ENCODE measurements at regions not wholly inside any gene's neighbourhood (a gene's known extent, or its start where the extent isn't known, plus 50 kb on each side); places are given as distances from the start of the nearest gene placed in this dataset.

DNA sequence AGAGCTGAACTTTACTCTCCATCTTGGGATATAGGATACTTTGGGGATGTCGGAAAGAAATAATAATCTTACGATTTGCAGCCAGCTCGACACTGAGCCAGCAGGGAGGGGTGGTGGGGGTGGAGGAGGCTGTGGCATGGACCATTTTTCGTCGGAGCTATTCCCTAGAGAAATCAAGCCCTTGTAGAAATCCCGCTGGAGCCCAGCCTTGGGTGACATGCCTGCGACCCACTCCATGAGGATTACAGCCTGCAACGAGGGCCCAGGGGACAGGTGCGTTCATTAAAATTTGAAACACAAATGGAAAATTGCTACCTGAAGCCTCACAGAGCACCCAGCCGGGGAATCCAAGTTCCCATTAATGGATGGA is 82.8 kb upstream of the GSE1 start:
- Mint-ChIP-seq H3K27ac (0 out of 7 replicates have a peak overlapping the region, but pooled peaks of 1 of the 3 experiments have one; percentile 8), H3K27me3 (ENCODE audit: low read depth) (peaks cover 2% of the 10 kb centered on the region; the same call in 1 of the 2 replicates), H3K9me3 (no peaks in the 10 kb centered on the region), H3K4me3 (no peak overlapping the region), H3K4me1 (peaks cover 17 to 24% of the 10 kb centered on the region in 2 experiments), H3K36me3 (ENCODE audit: insufficient read depth in 1 of 3, low read depth in 3 of 3) (no peaks in the 10 kb centered on the region; a peak in 1 of 7 replicates)
- DNase-seq: no peak
- H3K9ac ChIP-seq (ENCODE audit: extremely low read depth, insufficient read length, low read length): no peak overlapping the region
- H2BK15ac ChIP-seq (ENCODE audit: low read depth, low read length): no peak overlapping the region
- H3K4me2 ChIP-seq (ENCODE audit: insufficient read depth, insufficient read length, low read length): no peak overlapping the region
- no peak overlapping the region for H2AK5ac ChIP-seq (ENCODE audit: insufficient read length, low read length)
- H4K20me1 ChIP-seq (ENCODE audit: control insufficient read depth, insufficient read depth, insufficient read length): no peaks in the 10 kb centered on the region
- no peak overlapping the region for H3K23ac ChIP-seq (ENCODE audit: insufficient read length, low read depth, low read length)
- H3K4ac ChIP-seq (ENCODE audit: low read depth, low read length): no peak overlapping the region
- H3K27me3 ChIP-seq (ENCODE audit: insufficient read depth, low read length): no peaks in the 10 kb centered on the region
- no peak overlapping the region for H2BK20ac ChIP-seq (ENCODE audit: low read depth, low read length, poor library complexity, severe bottlenecking)
- H3K79me2 ChIP-seq (ENCODE audit: insufficient read depth, low read length): no peaks in the 10 kb centered on the region
- no peak overlapping the region for H3K27ac ChIP-seq (ENCODE audit: insufficient read length, low read depth, low read length)
- H4K8ac ChIP-seq (replicated peaks; ENCODE audit: insufficient read length, low read depth, low read length): no peak overlapping the region
- H4K91ac ChIP-seq (ENCODE audit: insufficient read length, low read depth, low read length): no peak overlapping the region
- no peak overlapping the region for H3K56ac ChIP-seq (ENCODE audit: insufficient read length, low read depth, low read length)
- no peak overlapping the region for H2BK120ac ChIP-seq (ENCODE audit: low read depth, low read length, poor library complexity, severe bottlenecking)
- H2AFZ ChIP-seq (ENCODE audit: low read length): no peak overlapping the region
- H3K9me3 ChIP-seq (ENCODE audit: control insufficient read depth, low read depth, low read length): no peaks in the 10 kb centered on the region
- WGBS (ENCODE audit: extremely low coverage, insufficient read length, low lambda C conversion rate): no CpG with 5 or more reads among the region's 10 CpGs
- no peaks in the 10 kb centered on the region for H3K23me2 ChIP-seq (ENCODE audit: insufficient read length, low read depth, low read length, poor library complexity, severe bottlenecking)
- peaks cover 3% of the 10 kb centered on the region; the same call in 1 of the 2 replicates for H3K4me1 ChIP-seq (ENCODE audit: insufficient read depth, low read length)
- no peak overlapping the region for H2BK5ac ChIP-seq (ENCODE audit: insufficient read length, low read length)
- no peaks in the 10 kb centered on the region for H3K79me1 ChIP-seq (ENCODE audit: insufficient read depth, low read depth, low read length, poor library complexity, severe bottlenecking)
- no peak overlapping the region for H2BK12ac ChIP-seq (ENCODE audit: insufficient read length, low read depth, low read length)
- TF ChIP-seq, protein P1, sequence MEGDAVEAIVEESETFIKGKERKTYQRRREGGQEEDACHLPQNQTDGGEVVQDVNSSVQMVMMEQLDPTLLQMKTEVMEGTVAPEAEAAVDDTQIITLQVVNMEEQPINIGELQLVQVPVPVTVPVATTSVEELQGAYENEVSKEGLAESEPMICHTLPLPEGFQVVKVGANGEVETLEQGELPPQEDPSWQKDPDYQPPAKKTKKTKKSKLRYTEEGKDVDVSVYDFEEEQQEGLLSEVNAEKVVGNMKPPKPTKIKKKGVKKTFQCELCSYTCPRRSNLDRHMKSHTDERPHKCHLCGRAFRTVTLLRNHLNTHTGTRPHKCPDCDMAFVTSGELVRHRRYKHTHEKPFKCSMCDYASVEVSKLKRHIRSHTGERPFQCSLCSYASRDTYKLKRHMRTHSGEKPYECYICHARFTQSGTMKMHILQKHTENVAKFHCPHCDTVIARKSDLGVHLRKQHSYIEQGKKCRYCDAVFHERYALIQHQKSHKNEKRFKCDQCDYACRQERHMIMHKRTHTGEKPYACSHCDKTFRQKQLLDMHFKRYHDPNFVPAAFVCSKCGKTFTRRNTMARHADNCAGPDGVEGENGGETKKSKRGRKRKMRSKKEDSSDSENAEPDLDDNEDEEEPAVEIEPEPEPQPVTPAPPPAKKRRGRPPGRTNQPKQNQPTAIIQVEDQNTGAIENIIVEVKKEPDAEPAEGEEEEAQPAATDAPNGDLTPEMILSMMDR (conservative IDR thresholded peaks at IDR 0.05): no peak
- no peak overlapping the region for H3K14ac ChIP-seq (ENCODE audit: insufficient read depth, low read length)
- H3T11ph ChIP-seq (ENCODE audit: low read length): no peak overlapping the region
- no peak overlapping the region for H4K5ac ChIP-seq (ENCODE audit: insufficient read length, low read depth, low read length)
- H3K18ac ChIP-seq (ENCODE audit: insufficient read length, low read depth, low read length): no peak overlapping the region

Measured in H9 (cell line).